ENCODE measurements at regions not wholly inside any gene's neighbourhood (a gene's known extent, or its start where the extent isn't known, plus 50 kb on each side); places are given as distances from the start of the nearest gene placed in this dataset.
"Not testable (repeated sequence)": the region's sequence is repeated elsewhere in the genome, so short reads cannot be mapped to it uniquely, and the experiment has no call there.

- no peak for DNase-seq (ENCODE audit: low read depth)
Measured at GRCh38 chr13:95388420-95389079, 87.3 kb upstream of the ABCC4 start.

- DNase-seq (ENCODE audit: low read depth): no peak
Measured at GRCh38 chr13:95391362-95391761, 90.1 kb upstream of the ABCC4 start.

- no peak for DNase-seq (ENCODE audit: low read depth)
Measured at GRCh38 chr13:95391785-95392184, 90.5 kb upstream of the ABCC4 start.

GRCh38 chr13:95392597-95392996 lies 91.3 kb upstream of the ABCC4 start:
- DNase-seq (ENCODE audit: low read depth): no peak

GRCh38 chr13:95403349-95404140 lies 102.3 kb upstream of the ABCC4 start:
- DNase-seq (ENCODE audit: low read depth): no peak

GRCh38 chr13:95404141-95404882 lies 103.1 kb upstream of the ABCC4 start:
- DNase-seq (ENCODE audit: low read depth): peak; percentile 60

GRCh38 chr13:95406176-95406575 lies 104.9 kb upstream of the ABCC4 start:
- no peak for DNase-seq (ENCODE audit: low read depth)

GRCh38 chr13:95411428-95412040 lies 110.3 kb upstream of the ABCC4 start:
- no peak for DNase-seq (ENCODE audit: low read depth)

GRCh38 chr13:95418946-95419345 lies 117.7 kb upstream of the ABCC4 start:
- no peak for DNase-seq (ENCODE audit: low read depth)

- no peak for DNase-seq (ENCODE audit: low read depth)
Measured at GRCh38 chr13:95420501-95420900, 119.2 kb upstream of the ABCC4 start.

- DNase-seq (ENCODE audit: low read depth): no peak
Measured at GRCh38 chr13:95426631-95427030, 125.4 kb upstream of the ABCC4 start.

GRCh38 chr13:95430525-95430924 lies 122.0 kb upstream of the CLDN10 start:
- not testable (repeated sequence) for DNase-seq (ENCODE audit: low read depth)

GRCh38 chr13:95432141-95432540 lies 120.4 kb upstream of the CLDN10 start:
- DNase-seq (ENCODE audit: low read depth): no peak

GRCh38 chr13:95433537-95433936 lies 119.0 kb upstream of the CLDN10 start:
- DNase-seq (ENCODE audit: low read depth): no peak

GRCh38 chr13:95434111-95434510 lies 118.4 kb upstream of the CLDN10 start:
- DNase-seq (ENCODE audit: low read depth): no peak

GRCh38 chr13:95437561-95437960 lies 115.0 kb upstream of the CLDN10 start:
- DNase-seq (ENCODE audit: low read depth): no peak

GRCh38 chr13:95438297-95438696 lies 114.2 kb upstream of the CLDN10 start:
- no peak for DNase-seq (ENCODE audit: low read depth)

GRCh38 chr13:95440441-95441088 lies 112.0 kb upstream of the CLDN10 start:
- no peak for DNase-seq (ENCODE audit: low read depth)

GRCh38 chr13:95441326-95441725 lies 111.2 kb upstream of the CLDN10 start:
- no peak for DNase-seq (ENCODE audit: low read depth)

- no peak for DNase-seq (ENCODE audit: low read depth)
Measured at GRCh38 chr13:95444006-95444730, 108.4 kb upstream of the CLDN10 start.

- DNase-seq (ENCODE audit: low read depth): no peak
Measured at GRCh38 chr13:95445131-95445530, 107.4 kb upstream of the CLDN10 start.

All from stimulated activated CD8-positive, alpha-beta memory T cell treated with anti-CD3 and anti-CD28 coated beads, Interleukin-4, amount 100 ng/mL, for 24 hours (primary cell).